Ureter (tissue), 1 donor: ENCODE measurements at regions not wholly inside any gene's neighbourhood (a gene's known extent, or its start where the extent isn't known, plus 50 kb on each side); places are given as distances from the start of the nearest gene placed in this dataset.
"Not testable (repeated sequence)": the region's sequence is repeated elsewhere in the genome, so short reads cannot be mapped to it uniquely, and the experiment has no call there.

Experiments used
- DNase-seq: peaks from one replicate; pipeline ENCODE4 v3.0.0-alpha.2; 2020; ENCODE audit warnings: low spot score
- donor health status: DM: yes; HTN: yes; CAD: no.

DNA sequence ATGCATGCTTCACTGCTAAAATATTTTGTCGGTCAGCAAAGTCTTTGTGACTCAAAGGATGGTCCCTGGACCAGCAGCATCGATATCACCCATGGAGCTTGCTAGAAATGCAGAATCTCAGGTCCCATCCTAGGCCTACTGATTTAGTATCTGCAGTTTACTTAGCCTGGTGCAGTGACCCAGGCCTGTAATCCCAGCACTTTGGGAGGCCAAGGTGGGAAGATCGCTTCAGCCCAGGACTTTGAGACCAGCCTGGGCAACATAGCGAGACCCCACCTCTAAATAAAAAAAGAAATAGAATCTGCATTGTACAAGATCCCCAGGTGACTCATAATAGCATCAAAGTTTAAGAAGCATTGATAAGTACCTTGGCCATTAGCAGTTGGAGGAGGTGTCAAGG, 248.7 kb downstream of the CD83 start:
- DNase-seq = no peak

DNA sequence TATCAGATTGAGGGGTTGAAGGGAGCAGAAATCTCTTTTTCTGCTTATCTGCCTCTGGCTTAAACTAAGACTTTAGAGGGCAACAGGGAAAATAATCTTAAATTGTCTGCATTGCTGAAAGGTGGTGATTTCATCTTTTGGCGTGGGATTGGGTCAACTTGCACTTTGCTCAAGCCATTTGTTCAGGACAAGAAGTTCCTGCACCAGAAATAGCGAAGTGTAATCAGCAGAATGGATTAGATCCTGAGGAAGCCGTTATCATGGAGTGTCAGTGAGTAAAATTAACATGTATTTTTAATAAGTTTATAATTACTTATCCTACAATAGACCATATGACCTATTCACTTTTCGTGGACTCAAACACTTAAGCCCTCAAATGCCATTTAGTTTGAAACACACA, 249.3 kb downstream of the CD83 start:
- DNase-seq = no peak

DNA sequence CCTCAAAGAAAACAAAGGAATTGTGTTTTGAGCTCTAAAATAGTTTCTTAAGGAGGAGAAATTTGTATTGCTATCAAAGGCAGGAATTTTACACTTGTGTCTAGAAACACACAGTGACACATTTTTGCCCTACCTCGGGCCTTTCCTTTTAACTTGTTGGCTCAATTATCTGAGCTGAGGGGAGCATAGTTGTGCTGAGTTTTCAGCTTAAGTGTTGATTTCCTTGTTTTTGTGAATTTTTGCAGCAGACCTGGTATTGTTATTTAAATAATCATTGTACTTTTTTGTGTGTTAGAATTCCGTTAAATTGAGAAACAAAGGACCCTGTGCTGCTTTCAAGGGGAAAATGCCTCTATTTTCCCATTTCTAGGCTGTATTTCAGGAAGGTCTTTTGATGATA, 249.7 kb downstream of the CD83 start:
- DNase-seq = no peak

DNA sequence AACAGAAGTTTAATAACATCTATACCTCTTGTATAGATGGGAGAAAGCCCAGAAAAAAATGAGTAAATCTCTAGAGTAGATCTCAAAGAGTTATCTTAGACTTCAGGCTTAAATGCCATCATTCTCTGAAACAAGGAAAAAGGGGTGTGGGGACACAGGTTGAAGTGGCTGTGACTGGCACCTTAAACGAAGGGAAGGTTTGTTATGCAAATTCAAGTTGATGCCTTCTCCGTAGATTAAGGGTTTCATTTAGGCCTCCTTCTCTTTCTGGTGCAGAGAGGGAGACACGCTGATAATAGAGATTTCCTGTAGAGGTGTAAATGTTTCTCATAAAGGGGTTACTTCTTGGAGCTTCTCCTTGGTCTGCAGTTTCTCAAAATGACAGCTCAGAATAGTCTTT, 252.1 kb downstream of the CD83 start:
- DNase-seq = no peak

DNA sequence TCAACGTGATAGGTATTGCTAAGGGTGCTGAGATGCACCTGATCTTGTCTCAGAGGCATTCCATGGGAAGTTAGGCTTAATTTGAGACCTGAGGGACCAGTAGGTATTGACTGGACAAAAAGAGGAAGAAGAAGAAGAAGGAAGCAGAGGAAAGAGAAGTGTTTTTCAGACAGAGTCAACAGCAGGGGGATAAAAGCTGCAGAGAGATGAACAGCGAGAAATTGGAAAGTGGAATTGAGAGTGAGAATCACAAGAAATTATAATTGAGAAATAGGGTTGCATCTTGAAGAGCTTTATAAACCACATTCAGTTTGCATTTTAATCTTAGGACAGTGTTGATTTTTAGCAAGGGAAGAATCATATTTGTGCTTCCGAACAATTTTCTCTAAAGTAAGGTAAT, 254.0 kb downstream of the CD83 start:
- no peak for DNase-seq

DNA sequence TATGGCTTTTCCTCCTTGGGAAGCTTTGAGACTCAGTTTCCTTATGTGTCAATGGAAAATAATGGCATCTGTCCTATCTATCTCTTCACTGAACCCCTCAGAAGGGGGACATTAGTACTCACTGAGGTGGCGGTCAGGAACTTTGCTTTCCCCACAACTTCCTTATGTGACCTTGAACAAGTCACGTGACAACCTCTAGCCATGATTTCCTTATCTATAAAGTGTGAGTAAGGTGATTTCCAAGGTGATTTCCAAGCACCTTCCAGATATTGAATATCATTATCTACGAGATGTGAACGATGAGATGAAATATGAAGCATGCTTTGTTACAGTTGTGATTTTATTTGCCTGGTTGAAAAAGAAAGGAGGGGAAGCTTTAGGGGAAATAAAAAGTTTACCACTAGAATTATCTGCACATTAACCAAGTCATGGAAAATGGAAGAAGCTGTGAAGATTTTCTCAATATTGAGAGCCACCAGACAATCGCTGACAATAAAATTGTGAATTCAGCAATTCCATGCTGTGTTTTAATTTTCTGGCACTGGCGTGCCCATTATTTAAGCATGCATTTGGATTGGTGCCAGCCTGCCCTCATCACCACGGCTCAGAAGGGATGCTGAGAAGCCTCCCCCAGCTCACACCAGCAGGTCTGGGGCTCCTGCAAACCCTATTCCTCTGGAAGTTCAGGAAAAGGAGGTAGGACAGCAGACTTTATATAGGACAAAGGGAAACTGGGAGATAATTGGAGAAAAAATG, 255.3 kb downstream of the CD83 start:
- no peak for DNase-seq

DNA sequence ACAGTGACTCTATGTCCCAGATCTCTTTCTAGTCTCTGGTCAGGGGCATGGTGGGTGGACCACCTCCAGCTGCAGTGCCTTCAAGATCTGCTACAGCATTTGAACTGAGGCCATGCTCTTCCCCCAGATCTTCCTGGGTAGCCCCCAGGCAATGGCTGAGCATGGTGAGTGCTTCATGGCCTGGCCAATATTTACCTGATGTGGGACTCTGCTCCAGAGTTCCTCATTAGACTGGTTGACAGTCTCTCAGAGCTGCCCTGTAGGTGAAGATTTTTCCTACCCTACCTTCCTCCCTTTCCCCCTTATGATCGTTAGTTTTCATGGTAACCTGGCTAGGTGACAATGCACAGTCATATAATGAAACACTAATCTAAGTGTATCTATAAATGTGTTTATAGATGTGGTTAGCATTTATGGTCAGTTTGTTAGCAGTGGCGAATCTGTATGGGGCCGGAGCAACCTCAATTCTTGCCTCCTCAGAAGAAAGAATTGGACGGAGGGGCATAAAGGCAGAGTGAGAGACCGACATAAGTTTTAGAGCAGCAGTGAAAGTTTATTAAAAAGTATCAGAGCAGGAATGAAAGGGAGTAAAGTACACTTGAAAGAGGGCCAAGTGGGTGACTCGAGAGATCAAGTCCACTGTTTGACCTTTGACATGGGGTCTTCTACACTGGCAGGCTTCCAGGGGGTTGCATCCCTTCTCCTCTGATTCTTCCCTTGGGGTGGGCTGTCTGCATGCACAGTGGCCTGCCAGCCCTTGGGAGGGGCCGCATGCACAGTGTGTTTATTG, 256.3 kb downstream of the CD83 start:
- no peak for DNase-seq

DNA sequence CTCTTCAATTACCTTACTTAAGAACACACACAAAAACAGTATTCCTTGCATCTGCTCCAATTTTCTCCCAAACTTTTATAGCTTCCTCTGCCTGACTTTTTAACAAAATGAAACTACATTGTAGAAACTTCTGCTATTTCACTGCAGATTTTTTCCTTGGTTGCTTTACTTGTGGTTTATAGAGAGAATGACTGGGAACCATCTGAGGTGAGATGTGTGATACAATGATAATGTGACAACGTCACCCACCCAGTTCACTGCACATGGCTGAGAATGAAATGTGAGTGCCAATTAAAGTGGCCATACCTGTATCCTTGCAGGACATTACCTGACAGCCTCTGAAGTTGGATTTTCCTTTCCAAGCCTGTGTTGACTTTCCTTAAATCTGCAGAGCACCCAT, 258.4 kb downstream of the CD83 start:
- DNase-seq = no peak

DNA sequence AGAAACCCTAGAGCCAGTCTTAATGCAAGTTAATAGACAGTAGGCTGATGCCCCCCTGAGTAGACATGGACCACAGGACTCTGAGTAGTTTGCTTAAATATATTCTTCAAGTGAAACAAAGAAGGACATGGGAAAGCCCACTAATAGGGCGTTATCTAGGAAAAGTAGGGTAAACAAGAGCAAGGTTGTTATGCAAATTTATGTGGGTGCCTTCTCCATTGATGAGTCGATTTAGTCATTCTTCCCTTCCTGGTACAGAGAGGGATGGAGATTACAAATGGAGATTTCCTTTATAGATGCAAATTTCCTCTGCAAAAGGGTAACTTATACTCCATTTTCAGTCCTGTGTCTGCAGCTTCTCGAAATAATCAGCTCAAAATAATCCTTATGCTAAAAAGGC, 262.0 kb downstream of the CD83 start:
- DNase-seq = no peak

DNA sequence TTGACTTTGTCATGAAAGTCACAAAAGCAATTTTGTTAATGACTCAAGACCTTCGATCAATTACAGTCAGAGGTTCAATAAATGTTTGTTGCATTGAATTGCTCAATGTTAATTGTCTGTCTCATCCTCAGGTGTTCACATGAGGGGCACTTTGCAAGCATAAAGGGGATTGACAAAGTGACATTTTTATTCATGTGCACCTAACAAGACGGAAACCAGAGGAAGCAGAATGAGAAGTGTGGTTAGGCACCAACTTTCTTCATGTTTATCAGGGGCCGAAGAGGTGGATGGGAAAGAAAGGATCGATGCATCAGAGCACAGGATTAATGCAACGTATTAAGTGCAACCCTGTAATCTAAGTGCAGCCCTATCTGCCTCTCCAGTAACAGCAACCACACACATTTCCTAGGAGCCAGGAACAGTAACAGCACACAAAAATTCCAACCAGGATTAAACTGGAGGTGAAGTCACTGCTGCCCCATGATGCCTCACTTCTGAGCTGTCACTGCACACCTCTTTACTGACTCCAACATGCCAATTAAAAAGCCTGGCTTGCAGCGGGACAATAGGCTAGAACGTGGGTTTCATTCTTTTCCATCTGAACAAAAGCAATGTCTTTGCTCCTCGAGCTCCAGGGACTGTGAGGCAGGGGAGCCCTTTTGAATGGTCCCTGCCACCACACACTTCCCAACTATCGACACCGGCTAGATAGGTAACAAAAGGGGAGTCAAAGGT, 262.7 kb downstream of the CD83 start:
- no peak for DNase-seq

DNA sequence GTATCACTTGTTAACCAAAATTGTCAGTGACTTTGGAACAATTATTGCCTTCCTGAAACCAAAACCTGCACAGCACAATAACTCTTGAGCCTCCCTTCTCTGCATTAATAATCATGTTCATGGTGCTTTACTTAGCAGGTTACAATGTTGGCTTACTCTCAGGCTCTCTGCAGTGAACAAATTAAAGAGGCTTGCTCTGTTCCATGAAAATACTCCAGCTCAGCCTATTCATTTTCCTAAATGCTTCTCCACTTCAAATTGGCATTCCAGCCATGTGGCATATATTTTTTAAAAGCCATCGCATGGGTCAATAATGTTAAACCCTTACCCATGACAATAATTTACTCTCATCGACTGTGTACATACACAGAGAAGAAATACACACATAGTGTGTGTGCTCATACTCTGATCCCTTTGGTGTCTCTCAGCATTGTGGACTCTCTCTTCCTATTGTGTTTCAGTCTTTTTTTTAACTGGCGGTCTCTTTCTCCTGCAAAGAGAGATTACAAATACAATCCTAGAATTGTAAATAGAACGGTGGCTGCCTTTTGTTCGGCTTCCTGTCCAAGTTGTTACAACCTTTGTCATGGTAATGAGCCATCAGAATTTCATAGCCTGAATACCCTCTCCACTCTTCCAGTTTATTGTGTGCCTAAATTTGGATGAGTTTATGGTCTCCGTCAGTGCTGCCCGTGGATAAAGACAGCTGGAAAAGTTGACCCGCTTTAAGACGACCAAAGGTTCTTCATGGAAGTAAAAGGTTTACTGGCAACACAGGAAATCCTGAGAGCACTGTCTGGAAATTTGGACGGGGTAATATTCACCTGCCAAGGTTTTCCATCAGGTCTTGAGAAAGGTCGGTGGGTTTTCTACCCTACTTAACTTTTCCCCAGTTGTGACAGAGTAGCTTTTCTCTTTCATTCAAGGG, 263.6 kb downstream of the CD83 start:
- DNase-seq = no peak

DNA sequence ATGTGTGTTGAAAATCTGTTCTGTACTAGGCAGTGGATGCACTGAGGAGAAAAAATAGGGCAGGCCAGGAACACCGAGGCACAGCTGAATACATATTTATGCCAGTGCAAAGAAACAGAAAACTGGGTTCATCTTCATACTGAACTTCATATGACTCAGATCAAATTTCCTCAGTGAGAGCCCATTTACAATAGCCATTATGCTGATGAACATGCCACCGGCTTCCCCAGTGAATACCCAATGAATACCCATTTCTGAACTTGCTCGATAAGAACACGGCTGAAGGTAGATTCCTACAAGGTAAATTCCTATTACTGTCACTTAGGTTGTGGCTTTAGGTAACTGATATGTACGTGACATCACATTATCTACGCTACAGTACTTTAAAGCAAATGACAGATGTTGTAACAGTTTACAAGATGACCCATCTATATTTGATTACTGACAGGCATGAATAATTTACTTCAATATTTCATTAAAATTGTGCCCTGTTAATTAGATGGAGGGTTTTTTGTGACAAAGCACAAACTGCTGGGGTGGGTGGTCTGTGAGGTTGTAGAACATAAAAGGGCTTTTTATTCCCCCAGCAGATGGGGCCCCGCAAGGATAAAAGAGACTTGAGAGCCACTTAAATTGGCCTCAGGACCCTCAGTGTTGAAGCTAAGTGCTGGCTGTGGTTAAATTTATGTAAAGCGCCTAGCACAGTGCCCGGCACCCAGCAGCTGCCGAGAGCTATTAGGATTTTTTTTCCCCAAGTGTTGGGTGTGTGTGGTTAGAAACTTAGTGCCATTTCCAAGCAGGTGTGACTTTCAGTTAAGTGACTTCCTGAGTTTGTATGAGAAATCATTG, 264.5 kb downstream of the CD83 start:
- DNase-seq = no peak

DNA sequence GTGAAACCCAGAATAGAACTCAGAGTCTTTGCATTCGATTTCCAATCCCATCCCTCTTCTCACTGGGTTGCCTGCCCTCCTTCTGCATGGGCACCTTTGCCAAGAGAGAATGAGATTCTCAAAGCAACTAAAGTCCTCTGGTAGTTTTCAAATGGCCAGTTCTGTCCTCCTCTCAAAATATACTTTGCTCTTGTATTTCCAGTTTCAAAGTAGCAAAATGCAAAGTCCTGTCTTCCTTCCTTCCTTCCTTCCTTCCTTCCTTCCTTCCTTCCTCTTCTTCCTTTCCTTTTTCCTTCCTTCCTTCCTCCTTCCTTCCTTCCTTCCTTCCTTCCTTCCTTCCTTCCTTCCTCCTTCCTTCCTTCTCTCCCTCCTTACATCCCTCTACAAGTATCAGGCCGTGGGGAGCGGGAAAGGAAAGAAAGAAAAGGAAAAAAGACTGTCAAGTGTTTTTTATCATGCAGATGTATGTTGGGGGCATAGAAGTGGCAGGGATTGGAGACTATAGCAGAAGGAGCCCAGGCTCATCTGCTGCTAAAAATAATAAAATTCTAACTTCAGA, 265.2 kb downstream of the CD83 start:
- DNase-seq = no peak

DNA sequence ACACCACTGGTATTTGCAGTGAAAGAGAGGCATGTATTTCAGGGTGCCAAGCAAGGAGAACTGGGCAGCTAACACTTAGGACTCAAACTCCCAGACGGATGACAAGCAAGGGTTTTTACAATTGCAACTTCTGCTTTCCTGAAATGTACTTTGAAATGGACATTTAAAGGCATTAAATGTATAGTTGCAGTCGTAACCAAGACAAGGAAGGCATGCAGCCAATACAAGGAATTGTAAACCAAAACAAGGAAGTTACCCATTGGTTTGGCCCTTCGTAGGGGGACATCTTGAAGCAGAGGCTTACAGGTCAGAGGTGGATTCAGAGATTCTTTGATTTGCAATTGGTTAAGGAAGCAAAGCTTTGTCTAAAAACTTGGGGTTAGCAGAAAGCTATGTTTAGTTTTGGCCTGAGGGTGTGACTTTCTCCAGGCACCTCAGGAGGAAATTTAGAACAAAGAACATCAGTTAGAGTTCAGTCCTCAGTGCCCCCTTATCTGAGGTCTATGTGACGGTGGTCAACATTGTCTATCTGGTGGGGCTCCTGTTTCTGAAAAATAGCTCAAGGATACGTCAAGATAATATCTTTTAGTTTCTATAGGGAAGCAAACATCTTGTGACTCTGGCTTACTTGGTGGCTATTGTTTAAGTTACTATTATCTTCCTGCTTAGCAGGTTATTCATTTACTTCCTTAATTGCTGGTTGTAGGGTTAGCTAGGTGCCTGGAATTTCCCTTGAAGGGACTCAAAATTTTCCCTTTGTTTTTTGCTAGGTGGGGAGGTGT, 266.0 kb downstream of the CD83 start:
- no peak for DNase-seq

DNA sequence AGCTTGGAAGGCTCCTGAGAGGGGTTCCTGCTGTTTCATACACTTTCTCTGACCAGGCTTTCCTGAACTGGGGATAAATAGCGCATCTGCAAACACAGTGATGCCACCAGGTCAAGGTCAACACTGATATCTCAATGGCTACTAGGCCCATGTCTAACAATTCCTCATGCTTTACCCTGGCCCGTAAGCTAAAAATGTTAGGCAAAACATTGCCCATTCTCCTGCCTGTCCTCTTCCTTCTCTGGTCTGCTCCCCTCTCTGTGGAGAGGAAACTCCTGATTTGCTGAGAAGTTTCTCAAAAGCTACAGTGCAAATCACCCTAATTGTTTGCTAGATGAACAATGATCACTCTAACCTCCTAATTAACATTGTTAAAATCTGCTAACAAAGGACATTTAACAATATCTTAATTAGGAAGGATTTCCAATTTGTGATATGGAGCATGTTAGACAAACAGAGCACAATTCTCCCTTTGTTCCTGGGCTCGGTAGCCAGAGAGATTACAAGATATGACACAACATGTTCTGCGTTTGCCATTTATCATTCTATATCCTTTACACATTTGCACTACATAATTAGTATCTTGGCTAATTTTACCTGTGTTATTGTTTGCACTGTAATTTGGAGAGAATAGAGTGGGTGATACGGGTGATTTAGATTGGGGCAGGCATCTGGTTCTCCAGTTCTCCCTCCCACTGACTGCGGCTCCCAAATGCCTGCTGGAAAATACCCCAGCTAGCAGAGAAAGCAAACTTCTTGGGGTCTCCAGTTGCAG, 266.8 kb downstream of the CD83 start:
- DNase-seq = no peak

DNA sequence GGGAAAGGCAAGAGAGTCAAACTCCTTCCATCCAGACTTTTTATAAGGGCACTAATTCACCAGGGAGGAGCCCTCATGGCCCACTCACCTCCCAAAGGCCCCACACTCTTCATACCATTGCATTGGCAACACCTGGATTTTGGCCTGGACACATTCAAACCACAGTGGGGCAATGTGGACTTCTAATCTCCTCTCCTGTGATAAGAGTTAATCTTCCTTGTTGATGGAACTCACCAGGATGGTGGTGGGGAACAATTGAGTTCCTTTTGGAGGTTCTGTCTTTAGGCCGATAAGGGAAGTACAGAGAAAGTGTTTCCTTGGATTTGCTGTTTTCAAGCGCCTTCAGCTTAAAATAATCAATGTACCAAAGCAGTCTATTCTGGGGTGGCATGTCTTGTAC, 268.7 kb downstream of the CD83 start:
- no peak for DNase-seq

DNA sequence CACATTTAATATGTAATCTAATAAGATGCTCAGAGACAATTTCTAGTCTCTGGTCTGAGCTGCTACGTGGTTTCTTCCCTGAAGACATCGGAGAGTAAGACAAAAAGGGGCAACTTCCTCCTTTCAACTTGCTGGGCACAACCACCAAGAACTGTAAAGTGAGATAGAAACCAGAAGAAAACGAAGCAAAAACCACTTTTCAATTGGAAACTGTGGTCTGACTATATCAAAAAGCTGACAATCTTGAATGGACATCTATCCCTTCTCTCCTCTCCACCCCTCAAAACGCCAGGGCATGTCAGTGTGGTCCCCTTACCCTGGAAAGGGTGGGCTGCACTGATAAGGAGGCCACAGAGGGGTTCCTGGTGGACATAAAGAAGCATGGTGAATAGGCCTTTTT, 269.1 kb downstream of the CD83 start:
- DNase-seq = no peak

DNA sequence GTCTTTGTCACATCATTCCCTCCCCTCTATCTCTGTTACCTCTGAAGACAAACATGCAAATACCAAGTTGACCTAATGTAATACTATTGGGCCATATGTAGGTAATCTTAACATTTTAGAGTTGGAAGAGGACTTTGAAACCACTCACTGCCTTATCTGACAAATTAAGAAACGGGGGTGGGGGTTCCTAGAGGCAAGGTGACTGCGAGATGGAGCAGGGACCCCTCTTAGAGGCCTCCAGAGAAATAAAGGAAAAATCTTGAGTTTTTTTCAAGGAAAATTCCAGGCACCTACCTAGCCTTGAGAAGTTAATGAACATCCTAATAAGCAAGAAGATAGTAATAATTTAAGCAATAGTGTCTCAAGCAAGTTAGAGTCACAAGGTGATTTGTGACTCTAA, 270.8 kb downstream of the CD83 start:
- DNase-seq = no peak

DNA sequence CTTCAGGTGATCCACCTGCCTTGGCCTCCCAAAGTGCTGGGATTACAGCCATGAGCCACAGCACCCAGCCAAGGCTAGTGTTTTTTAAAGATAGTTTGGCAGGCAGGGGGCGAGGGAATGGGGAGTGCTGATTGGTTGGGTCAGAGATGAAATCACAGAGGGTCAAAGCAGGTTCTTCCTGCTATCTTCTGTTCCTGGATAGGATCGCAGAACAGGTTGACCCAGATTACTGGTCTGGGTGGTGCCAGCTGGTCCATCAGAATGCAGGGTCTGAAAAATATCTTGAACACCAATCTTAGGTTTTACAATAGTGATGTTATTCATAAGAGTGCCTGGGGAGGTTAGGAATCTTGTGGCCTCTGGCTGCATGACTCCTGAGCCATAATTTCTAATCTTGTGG, 272.2 kb downstream of the CD83 start:
- DNase-seq = not testable (repeated sequence)
